HG02938 (cell line): ENCODE measurements at regions not wholly inside any gene's neighbourhood (a gene's known extent, or its start where the extent isn't known, plus 50 kb on each side); places are given as distances from the start of the nearest gene placed in this dataset.

Source experiments
- ATAC-seq: cut with Tn5 transposase; IDR thresholded peaks from one replicate; pipeline ENCODE4 v1.9.1; 2021; ENCODE audit warnings: mild to moderate bottlenecking, moderate library complexity; ENCODE audit not compliant: unreplicated experiment

DNA sequence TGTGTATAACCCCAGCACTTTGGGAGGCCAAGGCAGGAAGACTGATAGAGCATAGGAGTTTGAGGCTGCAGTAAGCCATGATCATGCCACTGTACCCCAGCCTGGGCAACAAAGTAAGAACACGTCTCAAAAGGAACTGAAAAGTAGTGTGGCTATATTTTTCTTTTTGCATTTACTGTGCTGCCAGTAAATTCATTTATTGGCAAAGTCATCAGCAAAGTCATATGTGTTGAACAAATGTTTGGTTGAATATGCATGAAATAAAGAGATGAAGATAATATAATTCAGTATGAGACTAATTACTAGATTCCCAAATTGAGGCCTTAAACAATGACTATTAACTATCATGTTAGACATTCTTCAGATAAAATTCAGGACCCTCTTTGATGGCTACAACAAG is 829.1 kb downstream of the PCDH7 start:
- ATAC-seq: no peak

DNA sequence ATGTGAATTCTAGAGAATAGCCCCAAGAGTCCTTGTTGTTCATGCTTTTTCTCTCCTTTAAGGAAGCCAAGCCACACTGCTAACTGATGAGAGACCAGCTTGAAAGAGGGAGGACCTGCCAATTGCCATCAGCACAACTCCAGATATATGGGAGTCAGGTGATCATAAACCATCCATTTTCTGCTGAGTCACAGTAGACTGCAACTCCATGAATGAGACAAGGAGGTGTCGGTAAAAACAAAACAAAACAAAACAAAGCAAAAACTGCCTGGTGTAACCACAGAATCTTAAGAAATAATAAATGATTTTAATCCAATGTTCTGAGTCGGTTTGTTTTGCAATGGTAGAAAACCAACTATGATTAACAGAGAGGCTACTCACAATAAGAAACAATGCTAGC is 837.3 kb downstream of the PCDH7 start:
- no peak for ATAC-seq

DNA sequence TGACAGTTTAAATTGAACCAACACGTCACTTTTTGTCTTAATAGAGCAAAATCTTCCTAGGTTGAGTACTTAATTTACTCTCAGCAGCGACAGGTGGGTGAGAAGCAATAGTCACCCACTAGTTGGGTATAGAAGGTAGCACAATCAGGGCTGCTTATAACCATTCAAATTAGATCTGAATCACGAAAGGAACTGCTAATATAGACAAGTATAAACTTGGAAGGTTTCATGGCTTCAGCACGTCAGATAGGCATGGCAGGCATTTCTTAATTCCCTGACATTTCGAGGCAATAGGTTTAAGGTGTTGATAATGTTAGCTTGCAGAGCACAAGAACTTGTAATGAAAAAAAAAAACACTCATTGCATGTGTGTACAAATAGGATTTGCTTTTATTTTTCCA is 853.4 kb downstream of the PCDH7 start:
- no peak for ATAC-seq

DNA sequence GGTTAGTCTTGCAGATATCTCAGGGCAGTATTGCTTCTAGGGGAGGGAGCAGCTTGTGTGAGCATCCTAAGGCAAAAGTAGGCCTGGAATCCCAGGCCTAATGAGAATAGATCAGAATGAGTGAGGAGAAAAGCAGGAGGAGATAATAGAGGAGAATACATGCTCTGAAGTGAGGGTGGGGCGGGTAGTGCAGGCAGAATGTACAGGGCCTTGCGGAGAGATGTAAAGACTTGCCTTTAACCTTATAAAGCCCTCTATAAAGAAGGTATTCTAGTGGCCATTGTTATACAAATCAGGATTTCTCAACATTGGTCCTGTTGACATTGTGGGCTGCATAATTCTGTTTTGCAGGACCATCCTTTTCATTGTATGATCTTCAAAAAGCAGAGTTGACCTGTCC is 855.3 kb downstream of the PCDH7 start:
- no peak for ATAC-seq

DNA sequence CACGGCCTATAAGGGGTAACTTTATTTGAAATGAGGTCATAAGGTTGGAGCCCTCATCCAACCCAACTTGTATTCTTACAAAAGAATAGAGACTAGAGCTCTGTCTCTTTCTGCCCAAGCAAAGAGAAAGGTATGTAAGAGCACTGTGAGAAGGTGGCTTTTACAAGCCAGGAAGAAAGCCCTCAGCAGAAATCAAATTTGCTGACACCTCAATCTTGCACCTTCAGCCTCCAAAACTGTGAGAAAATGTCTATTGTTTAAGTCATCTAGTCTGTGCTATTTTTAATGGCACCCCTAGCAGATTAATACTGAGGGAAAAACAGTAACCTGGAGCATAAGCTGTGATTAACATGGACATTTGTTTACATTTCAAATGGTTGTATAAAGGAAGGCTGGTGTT is 860.7 kb downstream of the PCDH7 start:
- no peak for ATAC-seq

DNA sequence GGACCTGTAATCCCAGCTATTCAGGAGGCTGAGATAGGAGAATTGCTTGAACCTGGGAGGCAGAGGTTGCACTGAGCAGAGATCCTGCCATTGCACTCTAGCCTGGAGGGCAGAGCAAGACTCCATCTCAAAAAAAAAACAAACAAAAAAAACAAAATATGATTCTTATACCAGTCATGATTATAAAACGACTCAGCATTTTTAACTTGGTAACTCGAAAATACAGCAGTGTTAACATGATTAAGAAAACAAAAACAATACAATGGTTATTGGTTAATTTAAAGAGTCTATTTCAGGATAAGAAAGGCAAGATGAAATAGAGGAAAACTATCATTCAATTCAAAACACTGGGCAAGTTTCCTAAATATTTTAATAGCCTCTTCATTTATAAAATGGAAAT is 865.3 kb downstream of the PCDH7 start:
- ATAC-seq: no peak

DNA sequence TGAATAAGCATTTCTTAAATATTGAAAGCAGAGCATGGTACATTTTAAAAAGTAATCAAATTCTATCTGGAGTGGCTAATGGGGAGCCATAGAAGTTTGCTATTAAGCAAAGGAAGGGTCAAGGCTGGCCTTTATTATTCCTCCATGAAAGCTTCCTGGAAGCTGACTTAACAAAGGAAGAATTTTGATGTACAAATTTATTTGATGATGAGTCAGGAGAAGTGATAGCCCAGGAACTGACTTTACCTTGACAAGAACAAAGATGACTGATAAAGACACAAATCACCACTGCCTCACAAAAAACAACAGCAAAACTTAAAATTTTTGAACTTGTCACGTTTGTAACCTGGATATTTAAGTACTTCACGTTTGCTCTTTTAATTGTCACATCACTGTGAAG is 872.1 kb downstream of the PCDH7 start:
- ATAC-seq: no peak

DNA sequence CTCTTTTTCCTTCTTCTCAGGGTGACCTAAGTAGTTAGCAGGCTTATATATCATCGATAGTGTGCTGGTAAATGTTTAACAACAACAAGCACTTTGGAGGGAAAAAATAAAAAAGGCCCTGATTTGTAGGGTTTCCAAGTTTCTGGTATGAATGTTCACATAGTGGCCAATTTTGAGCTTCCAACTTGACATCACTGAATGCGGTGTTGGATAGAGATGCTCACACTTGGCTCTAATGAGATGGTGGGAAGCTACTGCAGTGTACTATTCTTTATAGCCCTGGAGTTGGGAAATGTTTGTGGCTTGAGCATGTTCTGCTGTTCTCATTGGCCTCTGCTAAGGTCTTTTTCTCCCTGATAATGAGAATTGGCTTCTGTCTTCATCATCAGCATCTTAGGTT is 875.3 kb downstream of the PCDH7 start:
- no peak for ATAC-seq

DNA sequence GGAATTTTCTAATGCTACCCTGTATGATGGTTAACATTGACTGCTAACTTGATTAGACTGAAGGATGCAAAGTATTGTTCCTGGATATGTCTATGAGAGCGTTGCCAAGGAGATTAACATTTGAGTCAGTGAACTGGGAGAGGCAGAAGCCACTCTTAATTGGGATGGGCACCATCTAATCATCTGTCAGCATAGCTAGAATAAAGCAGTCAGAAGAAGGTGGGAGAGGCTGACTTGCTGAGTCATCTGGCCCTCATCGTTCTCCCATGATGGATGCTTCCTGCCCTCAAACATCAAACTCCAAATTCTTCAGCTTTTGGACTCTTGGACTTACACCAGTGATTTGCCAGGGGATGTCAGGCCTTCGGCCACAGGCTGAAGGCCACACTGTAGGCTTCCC is 878.5 kb downstream of the PCDH7 start:
- no peak for ATAC-seq

DNA sequence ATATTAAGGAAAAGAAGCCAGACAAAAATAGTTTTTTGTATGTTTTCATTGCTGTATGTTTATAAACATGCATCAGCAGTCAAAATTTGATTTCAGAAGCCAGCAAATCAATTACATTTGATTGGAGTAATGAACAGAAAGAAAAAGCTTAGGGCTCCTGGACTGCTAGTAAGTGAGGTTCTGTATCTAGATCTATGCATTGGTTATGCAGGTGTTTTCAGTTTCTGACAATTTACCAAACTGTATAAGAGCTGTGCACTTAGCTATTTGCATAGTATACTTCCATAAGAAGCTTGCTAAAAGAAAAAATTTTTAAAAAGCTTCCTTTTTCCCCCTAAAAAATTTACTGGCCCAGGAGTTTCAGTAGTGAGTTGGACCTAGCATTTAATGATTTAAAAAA is 881.6 kb downstream of the PCDH7 start:
- no peak for ATAC-seq

DNA sequence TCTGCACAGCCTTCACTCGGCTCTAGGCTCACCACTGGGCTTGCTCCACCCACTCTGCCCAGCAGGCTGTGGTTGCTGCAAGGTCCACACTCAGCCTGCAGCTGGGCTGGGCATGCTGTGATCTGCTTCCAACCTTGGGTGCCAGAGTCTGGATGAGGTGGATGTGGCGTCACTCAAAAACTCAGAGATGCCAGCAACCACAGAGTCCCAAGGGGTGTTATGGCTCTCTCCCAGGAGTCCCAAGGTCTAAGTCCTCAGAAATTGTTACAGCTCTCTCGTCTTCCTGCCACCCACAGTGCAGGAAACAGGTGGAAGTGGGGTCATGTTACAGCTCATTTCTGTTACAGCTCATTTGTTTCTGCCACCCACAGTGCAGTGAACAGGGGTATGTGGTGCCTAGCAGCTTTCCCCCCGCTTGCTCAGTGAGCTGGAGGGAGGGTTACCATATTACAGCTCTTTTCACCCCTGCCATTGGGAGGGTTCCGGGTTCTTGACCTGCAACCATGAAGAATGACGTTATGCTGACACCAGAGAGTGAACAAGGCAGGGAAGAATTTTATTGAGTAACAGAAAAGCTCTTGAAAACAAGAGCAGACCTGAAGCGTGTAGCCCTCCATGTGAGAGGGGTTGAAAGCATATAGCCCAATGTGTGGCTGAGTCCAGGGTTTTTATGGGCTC is 893.9 kb downstream of the PCDH7 start:
- no peak for ATAC-seq

DNA sequence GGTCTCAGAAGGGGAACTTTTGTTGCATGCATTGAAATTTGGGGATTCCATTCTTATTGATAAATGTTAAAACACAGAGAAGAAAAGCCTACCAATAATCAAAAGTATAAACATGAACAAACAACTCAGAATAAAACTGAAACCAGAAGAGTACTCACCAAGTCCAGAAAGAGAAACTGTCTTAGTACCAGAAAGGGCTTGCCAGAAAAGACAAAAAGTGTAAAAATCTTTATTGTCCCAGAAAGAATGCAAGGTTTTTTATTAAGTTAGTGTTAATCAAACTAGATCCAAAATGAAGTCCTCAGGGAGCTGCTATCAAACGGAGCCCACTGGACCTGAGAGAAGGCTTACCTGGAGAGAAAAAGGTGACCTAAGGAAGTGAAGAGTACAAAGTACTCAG is 897.5 kb downstream of the PCDH7 start:
- ATAC-seq: no peak

DNA sequence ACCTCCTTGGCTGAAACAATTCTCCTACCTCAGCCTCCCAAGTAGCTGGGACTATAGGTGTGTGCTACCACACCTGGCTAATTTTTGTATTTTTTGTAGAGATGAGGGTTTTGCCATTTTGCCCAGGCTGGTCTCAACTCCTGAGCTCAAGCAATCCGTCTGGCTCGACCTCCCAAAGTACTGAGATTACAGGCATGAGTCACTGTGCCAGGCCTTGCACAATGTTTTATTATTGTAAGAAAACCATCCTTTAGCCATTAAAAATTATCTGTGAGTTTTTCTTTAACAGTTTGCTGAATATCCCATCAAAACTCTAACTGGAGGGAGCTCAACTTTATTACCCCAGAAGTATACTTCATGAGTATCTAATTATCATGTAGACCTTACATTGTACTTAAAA is 900.3 kb downstream of the PCDH7 start:
- ATAC-seq: no peak

DNA sequence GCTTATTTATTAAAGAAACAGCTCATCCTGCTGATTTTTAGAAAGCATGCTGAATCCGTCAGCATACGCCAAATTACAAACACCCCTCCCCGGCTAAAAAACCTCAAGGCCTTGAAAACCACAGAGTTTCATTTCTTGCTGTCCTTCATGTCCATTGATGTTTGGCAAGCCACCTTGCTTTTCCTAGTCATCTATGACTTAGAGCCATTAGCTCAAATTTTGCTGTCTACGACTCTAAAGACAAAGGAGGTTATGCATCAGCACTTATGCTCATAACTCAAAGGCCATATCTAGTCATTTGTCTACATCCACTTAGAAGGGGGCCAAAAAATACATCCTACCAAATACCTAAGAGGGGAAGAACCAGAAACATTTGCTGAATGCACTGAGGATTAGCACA is 925.1 kb downstream of the PCDH7 start:
- no peak for ATAC-seq

DNA sequence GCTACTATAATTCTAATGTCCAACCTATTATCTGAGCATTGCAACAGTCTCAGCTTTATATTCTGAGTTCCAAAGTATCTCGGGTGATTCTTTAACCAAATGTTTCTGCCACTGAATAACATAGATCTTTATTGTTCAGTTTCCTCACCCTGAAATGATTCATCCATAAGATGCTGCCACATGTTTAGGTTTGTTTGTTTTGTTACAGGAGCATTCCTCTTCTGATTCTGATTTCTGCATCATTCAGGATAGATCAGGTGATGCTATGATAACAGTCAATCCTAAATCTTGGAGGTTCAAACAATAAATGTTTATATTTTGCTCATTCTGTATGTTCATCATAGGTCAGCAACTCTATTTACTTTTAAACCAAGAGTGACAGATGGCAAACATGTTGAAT is 927.6 kb downstream of the PCDH7 start:
- ATAC-seq: no peak

DNA sequence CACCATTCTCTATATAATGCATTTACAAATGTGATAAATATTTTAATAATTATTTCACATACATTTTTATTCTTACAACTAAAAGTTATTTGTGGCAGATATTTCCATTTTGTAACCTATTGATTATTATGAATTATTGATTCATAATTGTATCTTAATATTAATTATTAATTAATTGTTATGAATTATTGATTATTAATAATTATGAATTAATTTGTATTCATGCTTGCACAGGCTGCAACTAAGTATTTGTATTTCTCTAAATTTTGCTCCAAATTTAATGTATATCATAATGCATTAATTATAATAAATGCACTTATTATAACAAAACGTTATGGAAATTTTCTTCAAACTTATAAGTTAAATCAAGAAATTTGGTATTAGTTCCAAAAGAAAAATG is 929.7 kb downstream of the PCDH7 start:
- no peak for ATAC-seq

DNA sequence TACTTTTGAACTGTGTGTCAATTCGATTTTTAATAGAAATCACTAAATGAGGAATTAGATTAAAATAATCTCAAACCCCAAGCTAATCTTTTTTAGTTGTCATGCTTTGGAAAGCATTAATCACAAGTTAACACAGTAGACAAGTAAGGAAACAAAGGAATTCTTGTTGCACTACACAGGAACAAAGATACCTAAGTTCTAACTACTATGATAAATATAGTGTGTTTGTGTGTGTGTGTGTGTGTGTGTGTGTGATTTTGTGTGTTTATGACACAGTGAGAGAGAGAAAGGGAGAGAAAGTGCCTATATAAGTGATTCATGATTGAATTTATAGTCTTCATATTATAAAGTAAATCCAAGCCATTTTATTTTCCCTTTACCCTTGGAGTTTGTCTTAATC is 931.4 kb downstream of the PCDH7 start:
- ATAC-seq: no peak

DNA sequence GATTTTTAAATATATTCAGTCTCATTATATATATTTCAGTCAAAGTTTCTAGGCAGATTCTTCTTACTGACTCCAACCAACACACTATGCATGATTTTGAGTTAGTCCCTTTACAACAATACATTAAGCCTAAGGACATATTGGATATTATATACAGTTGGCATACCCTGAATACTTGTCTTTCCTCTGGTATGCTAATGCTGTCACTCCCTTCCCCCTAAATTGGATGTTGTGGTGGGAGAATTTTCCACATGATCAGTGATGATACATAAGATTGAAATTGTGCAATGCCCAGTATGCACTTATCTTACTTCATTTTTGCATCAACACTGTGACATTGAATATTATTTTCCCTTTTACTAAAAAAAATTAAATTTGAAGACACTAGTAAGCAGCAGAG is 935.2 kb downstream of the PCDH7 start:
- no peak for ATAC-seq

DNA sequence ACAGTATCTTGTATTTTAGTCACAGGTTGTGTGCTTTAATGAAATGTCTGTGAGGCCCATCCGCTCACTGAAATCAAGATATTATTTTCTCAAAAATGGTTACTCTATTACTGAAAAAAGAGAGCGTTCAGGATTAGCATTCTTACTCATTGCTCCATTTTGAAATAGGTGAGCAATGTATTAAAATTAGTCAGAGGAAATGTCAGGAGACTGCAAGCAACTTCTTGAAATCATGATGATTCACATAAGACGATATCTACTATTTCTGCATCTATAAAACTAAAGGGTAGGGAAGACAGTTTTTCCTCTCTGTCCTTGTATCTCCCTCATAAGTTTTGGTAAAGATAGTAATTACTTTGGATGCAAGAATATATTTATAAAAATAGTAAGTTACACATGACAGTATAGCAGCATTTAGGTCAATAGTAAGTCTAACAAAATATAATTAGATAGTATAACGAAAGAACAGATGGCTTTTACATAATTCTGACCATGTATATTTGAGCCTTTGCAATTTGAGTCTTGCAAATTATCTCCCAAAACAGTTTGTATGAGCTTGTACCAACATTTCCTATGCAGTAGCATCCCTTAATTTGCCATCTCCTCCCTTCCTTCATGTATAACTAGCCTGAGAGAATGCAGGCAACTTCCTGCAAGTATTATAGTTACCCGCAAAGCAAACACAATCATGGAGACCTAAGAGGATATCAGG is 937.8 kb downstream of the PCDH7 start:
- ATAC-seq: no peak

DNA sequence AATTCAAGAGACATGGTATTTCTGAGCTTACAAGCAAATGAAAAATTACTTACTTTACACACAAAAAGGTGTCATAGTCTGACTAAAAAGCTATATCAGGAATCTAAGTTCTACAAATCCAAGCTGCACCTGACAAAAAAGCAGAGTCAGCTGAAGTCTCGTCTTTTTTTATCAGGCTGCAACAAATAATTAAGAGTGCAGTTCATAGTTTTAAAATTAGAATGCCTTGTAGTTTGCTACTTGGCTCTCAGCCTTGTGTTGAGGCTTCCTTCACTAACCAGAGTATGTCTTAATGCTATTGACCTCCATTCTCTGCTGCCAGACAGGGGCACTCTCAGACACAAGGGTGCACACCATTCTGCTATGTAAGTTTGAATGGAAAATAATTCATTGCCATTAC is 940.7 kb downstream of the PCDH7 start:
- no peak for ATAC-seq

DNA sequence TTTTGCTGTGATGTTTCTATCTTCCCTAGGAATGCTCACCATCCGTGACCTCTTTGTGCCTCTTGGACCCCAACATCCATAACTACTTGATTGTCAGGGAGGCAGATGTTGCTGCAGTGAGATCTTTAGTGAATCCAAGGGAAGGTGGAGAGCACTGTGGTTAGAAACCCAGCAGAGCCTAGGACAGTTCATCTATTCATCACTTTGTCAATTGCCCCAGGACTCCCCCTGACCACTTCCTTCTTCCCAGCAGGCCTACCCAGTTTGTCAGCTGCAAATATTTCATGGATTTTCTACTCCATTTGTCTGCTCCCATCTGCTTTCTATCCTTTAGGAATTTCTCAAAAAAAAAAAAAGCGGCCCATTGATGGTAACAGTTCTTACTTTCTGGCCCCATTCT is 942.8 kb downstream of the PCDH7 start:
- ATAC-seq: no peak

DNA sequence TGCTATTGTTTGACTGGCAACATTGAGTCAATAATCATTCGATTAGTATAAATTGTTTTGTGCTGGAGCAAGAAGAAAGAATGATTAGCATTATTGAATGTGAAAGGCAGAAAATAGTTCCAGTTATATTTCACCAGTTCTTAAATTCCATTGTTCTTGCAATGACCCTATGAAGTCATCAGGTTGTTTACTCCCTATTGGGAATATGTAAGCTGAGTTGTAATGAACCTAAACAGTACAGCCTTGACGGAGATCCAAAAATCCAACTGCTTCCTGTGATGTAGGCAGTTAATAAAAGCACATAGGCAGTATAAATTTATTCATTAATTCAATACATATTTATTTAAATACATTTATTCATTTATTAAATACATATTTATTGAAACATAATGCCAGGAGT is 947.5 kb downstream of the PCDH7 start:
- ATAC-seq: no peak
